H1 (cell line): ENCODE measurements at regions not wholly inside any gene's neighbourhood (a gene's known extent, or its start where the extent isn't known, plus 50 kb on each side); places are given as distances from the start of the nearest gene placed in this dataset.

Experiments used
- CTCF ChIA-PET: fragments of 300-600 bp; sonication (Branson Sonifier 250); formaldehyde crosslinking; loops from one replicate; lab custom pipeline; 2021; ENCODE audit not compliant: partially characterized antibody; lab: Charles Lee
- POLR2A ChIA-PET: fragments of 300-600 bp; sonication (Branson Sonifier 250); formaldehyde crosslinking; loops from one replicate; lab custom pipeline; 2021; ENCODE audit warnings: inconsistent platforms; ENCODE audit not compliant: partially characterized antibody; lab: Charles Lee
- DNase-seq, 2 experiments: peaks; one replicate each; pipeline versions ENCODE4 v3.0.0 to v3.0.0-alpha.2; 2010 to 2022; ENCODE audit warnings: low spot score in 2 of 2, low read depth in 1 of 2, mixed read lengths in 1 of 2
- FAIRE-seq: peaks from 2 replicates; lab custom pipeline; 2011; peaks lifted over from hg19 to GRCh38; lab: Jason Lieb, UNC
- H2AFZ ChIP-seq: 2 replicates; pipeline ENCODE4 v1.8.1; 2012; ENCODE audit warnings: low read length, inconsistent platforms
- H2AK5ac ChIP-seq: 2 replicates; pipeline ENCODE4 v1.6.1; 2013; ENCODE audit warnings: low read depth, low read length
- H2BK120ac ChIP-seq: replicated peaks from 2 replicates; pipeline ENCODE3; 2013; ENCODE audit warnings: low read depth, low read length, inconsistent platforms
- H2BK12ac ChIP-seq: 2 replicates; pipeline ENCODE4 v1.6.1; 2013; ENCODE audit warnings: low read depth, low read length
- H2BK15ac ChIP-seq: 2 replicates; pipeline ENCODE4 v1.6.1; 2013; ENCODE audit warnings: low read length
- H2BK20ac ChIP-seq: 2 replicates; pipeline ENCODE4 v1.6.1; 2013; ENCODE audit warnings: low read length
- H2BK5ac ChIP-seq: 2 replicates; pipeline ENCODE4 v1.6.1; 2013; ENCODE audit warnings: low read depth, low read length
- H3K14ac ChIP-seq: 2 replicates; pipeline ENCODE4 v1.6.1; 2013; ENCODE audit warnings: inconsistent platforms; ENCODE audit not compliant: insufficient read length
- H3K18ac ChIP-seq: 2 replicates; pipeline ENCODE4 v1.6.1; 2013; ENCODE audit warnings: low read length; ENCODE audit errors: extremely low read depth
- H3K23ac ChIP-seq: 2 replicates; pipeline ENCODE4 v1.6.1; 2013; ENCODE audit warnings: inconsistent platforms; ENCODE audit not compliant: insufficient read length
- H3K23me2 ChIP-seq: 2 replicates; pipeline ENCODE4 v1.6.1; 2013; ENCODE audit warnings: low read depth, low read length
- H3K27ac ChIP-seq: 2 replicates; pipeline ENCODE4 v1.6.1; 2011; ENCODE audit warnings: low read depth, low read length, inconsistent platforms
- H3K27me3 ChIP-seq, 4 experiments: replicated peaks in 1 of 4; 1 replicate in 1 of 4; 2 replicates in 3 of 4; pipeline versions ENCODE4 v1.6.1 to v1.8.1; 2011 to 2013; ENCODE audit warnings: low read length in 3 of 4, mild to moderate bottlenecking in 3 of 4, inconsistent platforms in 2 of 4, mixed read lengths in 2 of 4, moderate library complexity in 1 of 4; ENCODE audit not compliant: control insufficient read depth in 3 of 4, insufficient read depth in 3 of 4; ENCODE audit errors: extremely low read depth in 1 of 4
- H3K36me3 ChIP-seq, 4 experiments: 2 replicates each; pipeline versions ENCODE4 v1.6.1 to v1.8.1; 2011 to 2013; ENCODE audit warnings: mild to moderate bottlenecking in 4 of 4, low read length in 3 of 4, moderate library complexity in 2 of 4, control low read depth in 1 of 4, inconsistent platforms in 1 of 4; ENCODE audit not compliant: insufficient read depth in 4 of 4, control insufficient read depth in 2 of 4
- H3K4ac ChIP-seq: replicated peaks from 2 replicates; pipeline ENCODE3; 2013; ENCODE audit warnings: low read length, low read depth, mixed read lengths, inconsistent platforms; ENCODE audit not compliant: insufficient read length
- H3K4me1 ChIP-seq, 4 experiments: replicated peaks in 1 of 4; 1 replicate in 1 of 4; 2 replicates in 3 of 4; pipeline versions ENCODE4 v1.6.1 to v1.8.1; 2011 to 2013; ENCODE audit warnings: low read length in 3 of 4, inconsistent platforms in 2 of 4, mixed read lengths in 1 of 4; ENCODE audit not compliant: insufficient read depth in 4 of 4, control insufficient read depth in 3 of 4
- H3K4me2 ChIP-seq, 2 experiments: 2 replicates each; pipeline versions ENCODE4 v1.6.1 to v1.8.1; 2011 to 2013; ENCODE audit warnings: low read depth in 2 of 2, low read length in 2 of 2, control low read depth in 1 of 2, inconsistent platforms in 1 of 2, mild to moderate bottlenecking in 1 of 2; ENCODE audit not compliant: insufficient read depth in 1 of 2
- H3K4me3 ChIP-seq, 4 experiments: fragments of 200-600, 300-600 bp in 1 of 4; sonication (generic), shearing (Covaris generic), sonication (Bioruptor Twin) in 1 of 4; 2 replicates each; pipeline versions ENCODE4 v1.5.1 to v1.8.1; 2011 to 2016; ENCODE audit warnings: low read length in 4 of 4, low read depth in 3 of 4, control low read depth in 2 of 4, inconsistent platforms in 2 of 4, mild to moderate bottlenecking in 2 of 4, mixed read lengths in 1 of 4, moderate library complexity in 1 of 4; ENCODE audit not compliant: insufficient read depth in 2 of 4; ENCODE audit errors: extremely low read depth in 1 of 4
- H3K56ac ChIP-seq: replicated peaks from 2 replicates; pipeline ENCODE3; 2013; ENCODE audit warnings: low read depth, mild to moderate bottlenecking, mixed read lengths, low read length, inconsistent platforms; ENCODE audit not compliant: insufficient read length
- H3K79me1 ChIP-seq: 2 replicates; pipeline ENCODE4 v1.6.1; 2013; ENCODE audit warnings: low read depth, low read length, control low read depth
- H3K79me2 ChIP-seq, 2 experiments: 2 replicates each; pipeline versions ENCODE4 v1.6.1 to v1.8.1; 2012 to 2013; ENCODE audit warnings: low read length in 2 of 2, mild to moderate bottlenecking in 2 of 2, inconsistent platforms in 1 of 2; ENCODE audit not compliant: insufficient read depth in 2 of 2, control insufficient read depth in 1 of 2
- H3K9ac ChIP-seq, 4 experiments: replicated peaks in 1 of 4; 1 replicate in 1 of 4; 2 replicates in 3 of 4; pipeline versions ENCODE4 v1.6.1 to v1.8.1; 2011 to 2013; ENCODE audit warnings: low read depth in 3 of 4, low read length in 3 of 4, control low read depth in 2 of 4, mild to moderate bottlenecking in 2 of 4, moderate library complexity in 2 of 4, inconsistent platforms in 1 of 4; ENCODE audit errors: extremely low read depth in 1 of 4
- H3K9me3 ChIP-seq, 2 experiments: 2 replicates each; pipeline versions ENCODE4 v1.6.1 to v1.8.1; 2012 to 2013; ENCODE audit warnings: mild to moderate bottlenecking in 2 of 2, moderate library complexity in 2 of 2, control low read depth in 1 of 2, inconsistent platforms in 1 of 2, low read depth in 1 of 2, low read length in 1 of 2, mixed read lengths in 1 of 2; ENCODE audit not compliant: insufficient read depth in 2 of 2
- H4K20me1 ChIP-seq, 2 experiments: replicated peaks in 1 of 2; 2 replicates each; pipeline versions ENCODE3 to v1.8.1; 2011 to 2013; ENCODE audit warnings: inconsistent platforms in 2 of 2, low read length in 2 of 2, mild to moderate bottlenecking in 1 of 2; ENCODE audit not compliant: insufficient read depth in 2 of 2, control insufficient read depth in 1 of 2
- H4K5ac ChIP-seq: 2 replicates; pipeline ENCODE4 v1.6.1; 2013; ENCODE audit warnings: low read length, low read depth, mixed read lengths, inconsistent platforms; ENCODE audit not compliant: insufficient read length
- H4K8ac ChIP-seq: 2 replicates; pipeline ENCODE4 v1.8.0; 2013; ENCODE audit warnings: mild to moderate bottlenecking, moderate library complexity, low read length, inconsistent platforms; ENCODE audit not compliant: insufficient read depth; ENCODE audit errors: extremely low read depth
- H4K91ac ChIP-seq: replicated peaks from 2 replicates; pipeline ENCODE3; 2013; ENCODE audit warnings: low read length, mixed read lengths, inconsistent platforms; ENCODE audit not compliant: insufficient read length
- CBX5 ChIP-seq: fragments of 300-800, 300-1000 bp; sonication (generic); IDR thresholded peaks from 2 replicates; pipeline ENCODE4 v1.7.1; 2016; ENCODE audit warnings: antibody characterized with exemption, low read length, low read depth
- CBX8 ChIP-seq: fragments of 300-800, 300-1000 bp; sonication (generic); IDR thresholded peaks from 2 replicates; pipeline ENCODE4 v1.7.1; 2016; ENCODE audit warnings: low read depth, low read length, borderline replicate concordance
- EGR1 ChIP-seq: IDR thresholded peaks from 2 replicates; pipeline ENCODE4 v1.6.1; 2011; ENCODE audit warnings: low read depth, low read length, borderline replicate concordance
- MAFK ChIP-seq: IDR thresholded peaks from 2 replicates; pipeline ENCODE4 v1.6.1; 2012; ENCODE audit warnings: low read depth, mild to moderate bottlenecking, improper control_type of control experiment, low read length
- NRF1 ChIP-seq: IDR thresholded peaks from 2 replicates; pipeline ENCODE4 v1.6.1; 2011; ENCODE audit warnings: mild to moderate bottlenecking, low read depth, low read length, improper control_type of control experiment
- PHF8 ChIP-seq: fragments of 200-600 bp; sonication (generic); conservative IDR thresholded peaks from 2 replicates; pipeline ENCODE4 v1.7.1; 2012; ENCODE audit warnings: low read depth, mild to moderate bottlenecking, inconsistent platforms, low read length, moderate library complexity
- RAD21 ChIP-seq, 2 experiments: IDR thresholded peaks in 1 of 2; conservative IDR thresholded peaks in 1 of 2; 2 replicates each; pipeline ENCODE4 v1.6.1; 2011; ENCODE audit warnings: low read depth in 2 of 2, low read length in 2 of 2, improper control_type of control experiment in 1 of 2, inconsistent platforms in 1 of 2, mild to moderate bottlenecking in 1 of 2, moderate library complexity in 1 of 2
- TAF7 ChIP-seq: optimal IDR thresholded peaks from 2 replicates; pipeline ENCODE3; 2011; ENCODE audit warnings: low read depth, mild to moderate bottlenecking, inconsistent platforms, low read length, moderate library complexity, borderline replicate concordance
- ZNF274 ChIP-seq: IDR thresholded peaks from 2 replicates; pipeline ENCODE4 v1.7.0; 2012; ENCODE audit warnings: low read length, borderline replicate concordance; ENCODE audit errors: extremely low read depth
- WGBS, 2 experiments: shearing (Covaris generic) in 1 of 2; methylation state at CpG; one replicate each; pipeline versions ENCODE4 v1.1.6 to v1.1.7; 2013 to 2015; ENCODE audit warnings: low lambda C conversion rate in 2 of 2, mixed read lengths in 2 of 2, inconsistent platforms in 1 of 2, low coverage in 1 of 2, missing lambda C conversion rate in 1 of 2; ENCODE audit not compliant: insufficient replicate concordance in 2 of 2, insufficient coverage in 1 of 2, insufficient read length in 1 of 2; ENCODE audit errors: extremely low coverage in 1 of 2, missing lambda C conversion rate in 1 of 2; 5-methylcytosine and 5-hydroxymethylcytosine counted together
- TF ChIP-seq, protein P1 (sequence below), 3 experiments: IDR thresholded peaks; 1 replicate in 2 of 3; 2 replicates in 1 of 3; pipeline versions ENCODE4 v1.5.1 to v1.6.1; 2011; ENCODE audit warnings: low read length in 3 of 3, mild to moderate bottlenecking in 3 of 3, inconsistent platforms in 2 of 3, low read depth in 1 of 3, moderate library complexity in 1 of 3; ENCODE audit not compliant: insufficient read depth in 1 of 3; ENCODE audit errors: control extremely low read depth in 1 of 3
- TF ChIP-seq, protein P2 (sequence below): IDR thresholded peaks from 2 replicates; pipeline ENCODE4 v1.6.1; 2011; ENCODE audit warnings: low read depth, mild to moderate bottlenecking, low read length; ENCODE audit not compliant: insufficient read depth

DNA sequence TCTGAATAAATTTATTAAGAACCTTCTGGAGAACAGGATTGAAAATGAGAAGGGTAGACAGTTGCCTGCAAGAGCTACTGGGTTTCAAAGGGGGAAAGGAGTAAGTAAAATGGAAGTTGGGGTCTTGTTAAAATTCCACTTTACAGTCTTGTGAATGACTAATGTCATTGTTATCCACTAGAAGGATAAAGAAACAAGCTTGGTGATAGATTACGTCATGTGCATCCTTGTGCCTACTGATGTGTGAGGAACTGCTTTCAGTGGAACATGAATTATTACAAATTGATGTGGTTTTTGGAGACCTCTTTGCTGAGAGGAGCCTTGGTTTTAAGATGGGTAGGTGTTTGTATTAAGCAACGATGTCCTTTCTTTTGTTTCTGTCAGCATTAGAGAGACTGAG, 272.5 kb upstream of the PRICKLE1 start:
- FAIRE-seq (no peak), DNase-seq (no peak)
- H4K20me1 ChIP-seq: no peaks in the 10 kb centered on the region
- no peak overlapping the region for H3K4me3 ChIP-seq
- no peak overlapping the region for H4K5ac ChIP-seq
- no peak overlapping the region for H3K27ac ChIP-seq
- no peak overlapping the region for H3K9ac ChIP-seq
- no peak overlapping the region for H4K91ac ChIP-seq
- no peaks in the 10 kb centered on the region for H3K27me3 ChIP-seq
- H3K18ac ChIP-seq: no peak overlapping the region
- H2BK20ac ChIP-seq: no peak overlapping the region
- no peaks in the 10 kb centered on the region for H3K79me2 ChIP-seq
- 93% methylated on average over 2 of the region's 2 CpGs; no CpG with 5 or more reads in 1 of the 2 experiments for WGBS, 2 experiments
- H2BK5ac ChIP-seq: no peak overlapping the region
- no peak overlapping the region for H3K14ac ChIP-seq
- no peak overlapping the region for H3K4me2 ChIP-seq
- no peak overlapping the region for H3K56ac ChIP-seq
- no peak overlapping the region for H2BK15ac ChIP-seq
- H3K9me3 ChIP-seq: no peaks in the 10 kb centered on the region
- H3K23me2 ChIP-seq: no peaks in the 10 kb centered on the region
- H2AK5ac ChIP-seq: no peak overlapping the region
- POLR2A ChIA-PET: no interaction called here
- no peaks in the 10 kb centered on the region for H3K79me1 ChIP-seq
- H3K36me3 ChIP-seq: no peaks in the 10 kb centered on the region
- no peak overlapping the region for H3K23ac ChIP-seq
- no peak overlapping the region for H2BK12ac ChIP-seq
- no peak overlapping the region for H4K8ac ChIP-seq
- no peaks in the 10 kb centered on the region for H3K4me1 ChIP-seq
- H2AFZ ChIP-seq: no peak overlapping the region
- no peak overlapping the region for H2BK120ac ChIP-seq
- H3K4ac ChIP-seq: no peak overlapping the region
- CTCF ChIA-PET: interaction anchor here (0.9 kb wide), 1 partner anchor 12 kb away, joined by 3 read pairs; no protein-coding TSS in a partner anchor
- no peak for TF ChIP-seq RAD21 (IDR thresholded peaks at IDR 0.05 in 1 of 2, conservative IDR thresholded peaks at IDR 0.05 in 1 of 2; ENCODE audit: low read depth in 2 of 2, low read length in 2 of 2)
- no peak for TF ChIP-seq EGR1
- TF ChIP-seq PHF8: no peak
- no peak for TF ChIP-seq NRF1
- TF ChIP-seq, protein P1, sequence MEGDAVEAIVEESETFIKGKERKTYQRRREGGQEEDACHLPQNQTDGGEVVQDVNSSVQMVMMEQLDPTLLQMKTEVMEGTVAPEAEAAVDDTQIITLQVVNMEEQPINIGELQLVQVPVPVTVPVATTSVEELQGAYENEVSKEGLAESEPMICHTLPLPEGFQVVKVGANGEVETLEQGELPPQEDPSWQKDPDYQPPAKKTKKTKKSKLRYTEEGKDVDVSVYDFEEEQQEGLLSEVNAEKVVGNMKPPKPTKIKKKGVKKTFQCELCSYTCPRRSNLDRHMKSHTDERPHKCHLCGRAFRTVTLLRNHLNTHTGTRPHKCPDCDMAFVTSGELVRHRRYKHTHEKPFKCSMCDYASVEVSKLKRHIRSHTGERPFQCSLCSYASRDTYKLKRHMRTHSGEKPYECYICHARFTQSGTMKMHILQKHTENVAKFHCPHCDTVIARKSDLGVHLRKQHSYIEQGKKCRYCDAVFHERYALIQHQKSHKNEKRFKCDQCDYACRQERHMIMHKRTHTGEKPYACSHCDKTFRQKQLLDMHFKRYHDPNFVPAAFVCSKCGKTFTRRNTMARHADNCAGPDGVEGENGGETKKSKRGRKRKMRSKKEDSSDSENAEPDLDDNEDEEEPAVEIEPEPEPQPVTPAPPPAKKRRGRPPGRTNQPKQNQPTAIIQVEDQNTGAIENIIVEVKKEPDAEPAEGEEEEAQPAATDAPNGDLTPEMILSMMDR (IDR thresholded peaks at IDR 0.05; ENCODE audit: control extremely low read depth in 1 of 3, insufficient read depth in 1 of 3, low read depth in 1 of 3, low read length in 3 of 3): no peak
- no peak for TF ChIP-seq MAFK
- TF ChIP-seq CBX5: no peak
- TF ChIP-seq TAF7: no peak
- TF ChIP-seq, protein P2, sequence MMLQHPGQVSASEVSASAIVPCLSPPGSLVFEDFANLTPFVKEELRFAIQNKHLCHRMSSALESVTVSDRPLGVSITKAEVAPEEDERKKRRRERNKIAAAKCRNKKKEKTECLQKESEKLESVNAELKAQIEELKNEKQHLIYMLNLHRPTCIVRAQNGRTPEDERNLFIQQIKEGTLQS: no peak
- no peak for TF ChIP-seq ZNF274
- no peak for TF ChIP-seq CBX8
